ENCODE measurements at regions not wholly inside any gene's neighbourhood (a gene's known extent, or its start where the extent isn't known, plus 50 kb on each side); places are given as distances from the start of the nearest gene placed in this dataset.

DNA sequence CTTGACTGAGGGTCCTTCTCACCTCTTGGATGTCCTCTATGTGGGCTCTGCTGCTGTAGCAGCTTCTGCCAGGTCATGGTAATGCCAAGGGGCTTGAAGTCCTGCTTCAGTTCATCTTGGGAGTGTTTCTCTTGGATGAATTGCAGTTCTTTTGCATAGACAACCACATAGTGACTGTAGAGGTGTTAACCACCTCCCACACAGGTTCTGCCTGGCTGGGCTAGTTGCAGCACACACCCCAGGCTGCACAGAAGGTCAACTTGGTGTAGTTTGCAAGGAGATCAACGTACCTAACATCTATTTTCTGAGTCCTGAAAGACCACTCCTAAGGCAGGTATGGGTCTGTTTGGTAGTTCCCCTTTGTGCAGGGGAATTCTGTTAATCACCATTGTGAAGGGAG is 108.1 kb downstream of the ADCYAP1 start:
- Histone ChIP-seq H3K27ac (ENCODE audit: low read length) (no peak overlapping the region), H3K9me3 (ENCODE audit: insufficient read depth, low read length, severe bottlenecking) (no peaks in the 10 kb centered on the region), H3K4me2 (ENCODE audit: insufficient read depth, low read length) (no peak overlapping the region), H3K4me3 (ENCODE audit: low read depth in 1 of 2, low read length in 2 of 2) (no peak overlapping the region), H3K79me2 (ENCODE audit: insufficient read depth, low read length) (no peaks in the 10 kb centered on the region), H3K4me1 (ENCODE audit: insufficient read depth, low read length) (no peaks in the 10 kb centered on the region), H2AFZ (ENCODE audit: low read depth, low read length) (no peak overlapping the region), H3K27me3 (ENCODE audit: insufficient read depth, low read length, poor library complexity) (no peaks in the 10 kb centered on the region), H3K9ac (ENCODE audit: low read depth, low read length) (no peak overlapping the region), H3K36me3 (ENCODE audit: insufficient read depth, low read length) (no peaks in the 10 kb centered on the region), H4K20me1 (ENCODE audit: insufficient read depth, low read length) (0 out of 2 replicates have a peak, but pooled peaks cover 3% of the 10 kb centered on the region)
- DNase-seq (no peak), ATAC-seq (ENCODE audit: insufficient read depth, low read depth) (no peak)
- TF ChIP-seq EZH2 (IDR thresholded peaks at IDR 0.05; ENCODE audit: borderline replicate concordance, low read depth, low read length, severe bottlenecking): no peak
- no peak for TF ChIP-seq CTCF (IDR thresholded peaks at IDR 0.05; ENCODE audit: borderline replicate concordance, extremely low read depth, low read length, poor library complexity, severe bottlenecking)

GRCh38 chr18:1013951-1014350 is 109.3 kb downstream of the ADCYAP1 start:
- Histone ChIP-seq H3K27me3 (ENCODE audit: insufficient read depth, low read length, poor library complexity) (no peaks in the 10 kb centered on the region), H3K27ac (ENCODE audit: low read length) (no peak overlapping the region)
- no peak for TF ChIP-seq CTCF (IDR thresholded peaks at IDR 0.05; ENCODE audit: borderline replicate concordance, extremely low read depth, low read length, poor library complexity, severe bottlenecking)
- no peak for TF ChIP-seq EZH2 (IDR thresholded peaks at IDR 0.05; ENCODE audit: borderline replicate concordance, low read depth, low read length, severe bottlenecking)

DNA sequence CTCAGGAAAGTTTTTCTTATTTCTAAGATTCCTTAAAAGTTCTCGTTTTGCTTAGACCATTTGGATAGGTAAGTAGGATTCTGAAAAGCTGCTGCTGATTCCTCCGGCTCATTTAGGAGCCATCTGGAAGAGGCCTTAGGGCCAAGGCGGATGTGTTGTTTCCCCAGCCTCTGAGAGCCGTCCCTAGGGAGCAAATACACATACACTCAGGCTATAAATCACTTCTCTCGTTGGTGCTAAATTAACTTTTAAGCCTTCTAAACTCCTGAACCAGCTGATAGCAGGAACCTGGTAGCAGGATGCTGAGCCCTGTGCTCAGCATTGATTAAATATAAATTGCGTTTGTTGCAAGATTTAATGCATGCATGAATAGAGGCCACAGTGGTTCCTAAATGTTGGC is 109.8 kb downstream of the ADCYAP1 start:
- ATAC-seq (ENCODE audit: insufficient read depth, low read depth) (no peak), DNase-seq (no peak)
- Histone ChIP-seq H3K27ac (ENCODE audit: low read length) (no peak overlapping the region), H3K27me3 (ENCODE audit: insufficient read depth, low read length, poor library complexity) (no peaks in the 10 kb centered on the region), H3K4me2 (ENCODE audit: insufficient read depth, low read length) (no peak overlapping the region), H3K4me1 (ENCODE audit: insufficient read depth, low read length) (no peaks in the 10 kb centered on the region), H3K9ac (ENCODE audit: low read depth, low read length) (no peak overlapping the region), H3K9me3 (ENCODE audit: insufficient read depth, low read length, severe bottlenecking) (no peaks in the 10 kb centered on the region), H3K79me2 (ENCODE audit: insufficient read depth, low read length) (no peaks in the 10 kb centered on the region), H4K20me1 (ENCODE audit: insufficient read depth, low read length) (0 out of 2 replicates have a peak, but pooled peaks cover 2% of the 10 kb centered on the region), H3K4me3 (ENCODE audit: low read depth in 1 of 2, low read length in 2 of 2) (no peak overlapping the region), H3K36me3 (ENCODE audit: insufficient read depth, low read length) (no peaks in the 10 kb centered on the region), H2AFZ (ENCODE audit: low read depth, low read length) (no peak overlapping the region)
- TF ChIP-seq EZH2 (IDR thresholded peaks at IDR 0.05; ENCODE audit: borderline replicate concordance, low read depth, low read length, severe bottlenecking): no peak
- TF ChIP-seq CTCF (IDR thresholded peaks at IDR 0.05; ENCODE audit: borderline replicate concordance, extremely low read depth, low read length, poor library complexity, severe bottlenecking): no peak

More at GRCh38 chr18:1013951-1014350, 109.3 kb downstream of the ADCYAP1 start:
- Histone ChIP-seq H3K4me2 (ENCODE audit: insufficient read depth, low read length) (no peak overlapping the region), H3K9ac (ENCODE audit: low read depth, low read length) (no peak overlapping the region), H3K9me3 (ENCODE audit: insufficient read depth, low read length, severe bottlenecking) (no peaks in the 10 kb centered on the region), H3K4me1 (ENCODE audit: insufficient read depth, low read length) (no peaks in the 10 kb centered on the region), H4K20me1 (ENCODE audit: insufficient read depth, low read length) (0 out of 2 replicates have a peak, but pooled peaks cover 3% of the 10 kb centered on the region), H3K79me2 (ENCODE audit: insufficient read depth, low read length) (no peaks in the 10 kb centered on the region), H3K4me3 (ENCODE audit: low read depth in 1 of 2, low read length in 2 of 2) (no peak overlapping the region), H2AFZ (ENCODE audit: low read depth, low read length) (no peak overlapping the region), H3K36me3 (ENCODE audit: insufficient read depth, low read length) (no peaks in the 10 kb centered on the region)
- no peak for ATAC-seq (ENCODE audit: insufficient read depth, low read depth)
- DNase-seq: no peak

All from DND-41 (cell line).